ENCODE measurements at regions not wholly inside any gene's neighbourhood (a gene's known extent, or its start where the extent isn't known, plus 50 kb on each side); places are given as distances from the start of the nearest gene placed in this dataset.
"Not testable (repeated sequence)": the region's sequence is repeated elsewhere in the genome, so short reads cannot be mapped to it uniquely, and the experiment has no call there.

- not testable (repeated sequence) for DNase-seq (ENCODE audit: low spot score)
Measured at GRCh38 chr1:166695834-166696233, 143.4 kb upstream of the POGK start.

- no peak for DNase-seq (ENCODE audit: low spot score)
Measured at GRCh38 chr1:166698771-166699170, 140.5 kb upstream of the POGK start.

GRCh38 chr1:166699613-166700012, 139.7 kb upstream of the POGK start:
- no peak for DNase-seq (ENCODE audit: low spot score)

GRCh38 chr1:166700696-166701095, 138.6 kb upstream of the POGK start:
- no peak for DNase-seq (ENCODE audit: low spot score)

- no peak for DNase-seq (ENCODE audit: low spot score)
Measured at GRCh38 chr1:166701603-166702100, 137.6 kb upstream of the POGK start.

- DNase-seq (ENCODE audit: low spot score) = no peak
Measured at GRCh38 chr1:166703141-166703540, 136.1 kb upstream of the POGK start.

GRCh38 chr1:166703726-166704462, 135.4 kb upstream of the POGK start:
- DNase-seq (ENCODE audit: low spot score) = no peak

- DNase-seq (ENCODE audit: low spot score) = no peak
Measured at GRCh38 chr1:166705376-166706289, 133.6 kb upstream of the POGK start.

- DNase-seq (ENCODE audit: low spot score) = no peak
Measured at GRCh38 chr1:166716620-166717019, 122.7 kb upstream of the POGK start.

GRCh38 chr1:166721145-166721544, 118.1 kb upstream of the POGK start:
- DNase-seq (ENCODE audit: low spot score) = peak; percentile 8

- peak; percentile 30 for DNase-seq (ENCODE audit: low spot score)
Measured at GRCh38 chr1:166730299-166730888, 108.9 kb upstream of the POGK start.

GRCh38 chr1:166738140-166738539, 101.1 kb upstream of the POGK start:
- no peak for DNase-seq (ENCODE audit: low spot score)

- DNase-seq (ENCODE audit: low spot score) = no peak
Measured at GRCh38 chr1:166738873-166739272, 100.4 kb upstream of the POGK start.

GRCh38 chr1:166740668-166741276, 98.5 kb upstream of the POGK start:
- DNase-seq (ENCODE audit: low spot score) = no peak

- no peak for DNase-seq (ENCODE audit: low spot score)
Measured at GRCh38 chr1:166763318-166763717, 76.0 kb upstream of the POGK start.

GRCh38 chr1:166766942-166767341, 72.3 kb upstream of the POGK start:
- no peak for DNase-seq (ENCODE audit: low spot score)

GRCh38 chr1:166784646-166785045, 54.6 kb upstream of the POGK start:
- DNase-seq (ENCODE audit: low spot score) = not testable (repeated sequence)

GRCh38 chr1:166785987-166786386, 53.3 kb upstream of the POGK start:
- no peak for DNase-seq (ENCODE audit: low spot score)

- DNase-seq (ENCODE audit: low spot score) = no peak
Measured at GRCh38 chr1:166789286-166789685, 50.0 kb upstream of the POGK start.
